GM18520 (cell line): ENCODE measurements at regions not wholly inside any gene's neighbourhood (a gene's known extent, or its start where the extent isn't known, plus 50 kb on each side); places are given as distances from the start of the nearest gene placed in this dataset.

Experiments
- ATAC-seq: cut with Tn5 transposase; IDR thresholded peaks from one replicate; pipeline ENCODE4 v1.9.1; 2021; ENCODE audit not compliant: unreplicated experiment

- no peak for ATAC-seq
Observed at GRCh38 chr14:36465178-36465577, 54.9 kb downstream of the NKX2-1 start.

GRCh38 chr14:36462890-36463289, 57.1 kb downstream of the NKX2-1 start:
- no peak for ATAC-seq

GRCh38 chr14:36455241-36455627, 64.8 kb downstream of the NKX2-1 start:
- no peak for ATAC-seq

DNA sequence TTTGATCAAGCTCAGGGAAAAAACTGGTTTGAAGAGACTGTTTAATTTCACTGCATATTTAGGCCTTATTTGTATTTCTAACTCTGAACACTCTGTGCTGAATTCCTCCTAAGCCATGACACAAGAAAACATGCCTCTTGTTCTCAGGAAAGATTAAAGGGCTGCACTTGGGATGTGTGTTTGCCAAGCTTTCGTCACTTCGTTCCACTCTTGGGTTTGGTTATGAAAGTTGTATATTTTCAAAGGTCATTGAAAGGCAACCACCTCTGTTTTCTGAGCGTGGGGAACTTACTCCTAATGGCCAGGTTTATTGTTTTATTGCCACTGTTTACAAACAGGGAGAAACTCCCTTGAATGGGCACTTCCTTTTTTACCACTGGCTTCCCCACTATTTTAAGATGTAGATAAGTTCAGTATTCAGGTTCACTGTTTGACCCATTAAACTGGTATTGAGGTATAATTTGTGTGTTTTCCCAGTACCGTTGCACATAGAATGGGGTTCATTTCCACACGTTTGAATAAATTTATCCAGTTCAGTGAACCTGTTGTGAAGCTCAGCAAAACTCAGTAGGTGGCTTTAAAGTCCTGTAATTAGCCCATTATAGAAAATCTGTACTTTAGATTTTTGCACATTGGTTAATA, 65.3 kb downstream of the NKX2-1 start:
- no peak for ATAC-seq

GRCh38 chr14:36452860-36453259, 67.2 kb downstream of the NKX2-1 start:
- ATAC-seq, result no peak

- no peak for ATAC-seq
Observed at GRCh38 chr14:36451310-36452065, 68.5 kb downstream of the NKX2-1 start.

GRCh38 chr14:36450550-36450949, 69.5 kb downstream of the NKX2-1 start:
- ATAC-seq, result no peak

GRCh38 chr14:36449903-36450302, 70.1 kb downstream of the NKX2-1 start:
- no peak for ATAC-seq

- no peak for ATAC-seq
Observed at GRCh38 chr14:36443374-36443773, 76.7 kb downstream of the NKX2-1 start.

GRCh38 chr14:36442824-36443241, 77.2 kb downstream of the NKX2-1 start:
- ATAC-seq, result no peak

DNA sequence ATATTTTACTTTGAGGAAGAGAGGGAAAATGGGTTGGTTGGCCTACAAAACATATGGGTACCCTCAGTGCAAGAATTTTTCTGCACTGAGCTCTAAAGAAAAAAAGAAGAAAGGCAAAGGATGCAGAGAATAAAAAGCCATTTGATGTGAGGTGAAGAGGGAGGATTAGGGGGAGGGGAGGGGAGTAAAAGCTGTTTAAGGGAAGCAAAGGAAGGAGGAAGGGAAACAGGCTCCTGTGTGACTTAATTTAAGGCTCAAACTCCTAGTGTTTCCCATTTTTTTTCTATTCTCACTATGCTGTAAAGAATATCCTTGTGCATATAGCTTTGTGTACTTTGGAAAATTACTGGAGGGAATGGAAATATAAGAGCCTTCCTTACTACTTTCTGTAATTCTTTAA, 78.7 kb downstream of the NKX2-1 start:
- no peak for ATAC-seq

- ATAC-seq, result no peak
Observed at GRCh38 chr14:36439766-36440165, 80.3 kb downstream of the NKX2-1 start.

DNA sequence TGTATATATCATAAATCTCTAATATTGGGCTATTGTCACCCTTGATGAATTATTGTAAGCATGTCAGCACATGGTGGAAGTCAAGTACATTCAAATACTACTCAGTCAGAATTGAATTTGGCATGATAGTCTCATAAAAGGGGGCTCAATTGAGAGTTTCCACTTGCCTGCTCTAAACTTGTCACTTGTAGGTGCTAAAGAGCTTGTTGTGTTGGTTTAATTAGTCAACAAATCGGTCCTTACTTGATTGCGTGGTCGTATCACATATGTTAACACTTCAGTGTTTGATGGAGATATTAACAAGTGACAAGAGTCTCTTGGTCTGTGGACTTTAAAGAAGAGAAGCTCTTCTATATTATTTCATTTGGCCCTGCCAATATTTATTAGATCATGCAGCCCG, 81.1 kb downstream of the NKX2-1 start:
- no peak for ATAC-seq

- no peak for ATAC-seq
Observed at GRCh38 chr14:36430662-36431084, 89.4 kb downstream of the NKX2-1 start.

DNA sequence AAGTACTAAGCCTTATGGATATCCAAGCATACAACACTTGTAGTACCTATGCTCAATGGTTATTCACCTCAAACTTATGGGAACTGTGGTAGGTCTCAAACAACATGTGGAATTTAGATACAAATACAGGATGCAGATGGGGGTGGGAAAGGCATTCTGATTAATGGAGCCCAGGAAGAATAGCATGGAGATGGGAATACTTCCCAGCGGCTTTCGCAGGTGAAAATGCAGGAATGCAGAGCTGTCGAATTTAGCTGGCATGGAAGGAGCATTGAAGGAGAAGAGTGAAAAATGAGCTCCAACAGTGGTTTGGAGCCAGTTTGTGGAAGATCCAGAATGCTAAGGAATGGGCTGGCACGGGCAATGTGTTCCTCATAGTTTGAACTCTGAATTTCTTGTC, 89.9 kb downstream of the NKX2-1 start:
- ATAC-seq, result no peak

DNA sequence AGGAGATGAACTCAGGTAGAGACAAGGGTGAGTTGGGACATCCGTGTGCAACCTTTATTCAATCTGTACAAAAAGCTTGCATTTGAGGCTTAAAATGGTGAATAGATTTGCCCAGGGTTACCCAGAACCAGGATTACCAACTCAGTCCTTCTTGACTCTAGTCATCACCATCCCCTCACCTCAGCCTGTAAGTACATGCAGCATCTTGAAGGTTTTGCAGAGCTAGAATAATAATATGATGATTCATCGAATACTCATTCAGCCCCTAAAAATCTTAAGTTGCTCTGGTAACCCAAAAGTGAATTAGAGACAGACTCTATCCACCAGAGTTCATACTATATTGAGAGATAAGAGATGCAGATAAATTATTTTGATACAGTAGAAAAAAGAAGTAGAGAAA, 90.3 kb downstream of the NKX2-1 start:
- no peak for ATAC-seq

GRCh38 chr14:36428350-36428749, 91.7 kb downstream of the NKX2-1 start:
- no peak for ATAC-seq

GRCh38 chr14:36426836-36427235, 93.2 kb downstream of the NKX2-1 start:
- no peak for ATAC-seq

DNA sequence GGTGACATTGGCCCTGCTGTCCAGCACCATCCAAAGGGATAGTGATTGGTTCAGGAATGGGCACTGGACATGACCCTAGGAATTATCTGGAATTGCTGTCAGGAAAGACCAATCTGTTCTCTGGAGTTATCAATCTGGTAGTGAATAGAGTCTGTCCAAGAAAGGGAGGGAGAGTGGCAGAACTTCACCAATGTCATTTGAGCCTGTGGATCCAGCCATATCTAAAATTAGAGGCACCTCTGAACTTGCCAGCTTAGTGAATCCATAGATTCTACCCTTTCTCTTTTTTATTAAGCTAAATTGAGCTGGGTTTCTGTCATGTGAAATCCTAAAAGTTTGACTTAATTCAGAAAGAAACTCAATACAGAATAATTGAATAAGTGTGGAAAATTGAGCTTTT, 93.9 kb downstream of the NKX2-1 start:
- no peak for ATAC-seq

DNA sequence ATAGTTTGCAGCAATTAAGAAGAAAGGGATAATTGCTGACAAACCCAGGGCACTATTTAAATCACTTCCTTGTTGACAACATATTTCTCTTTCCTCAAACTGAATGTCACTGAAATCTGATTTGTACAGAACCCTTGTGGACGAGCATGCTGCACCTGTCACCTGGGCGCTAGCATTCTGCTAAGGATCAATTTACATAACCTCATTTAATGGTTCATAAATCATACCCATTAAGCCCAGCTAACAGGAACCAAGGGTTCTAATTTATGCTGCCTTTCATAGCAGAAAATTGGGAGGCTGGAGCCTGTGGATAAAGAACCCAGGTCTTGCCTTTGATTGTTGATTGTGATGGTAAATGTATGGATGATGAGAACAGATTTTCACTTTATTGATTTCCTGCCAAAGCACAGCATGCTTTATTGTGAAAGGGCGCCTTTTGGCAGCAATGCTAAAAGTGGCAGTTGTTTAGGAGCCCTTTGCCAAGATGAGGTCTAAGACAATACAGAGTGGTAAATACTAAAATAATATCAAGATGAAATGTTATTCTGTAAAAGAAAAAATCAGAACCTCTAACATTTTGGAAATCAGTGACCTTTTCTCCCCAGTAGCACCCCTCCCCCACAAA, 95.4 kb downstream of the NKX2-1 start:
- ATAC-seq, result no peak

- ATAC-seq, result no peak
Observed at GRCh38 chr14:36423430-36423829, 96.6 kb downstream of the NKX2-1 start.

DNA sequence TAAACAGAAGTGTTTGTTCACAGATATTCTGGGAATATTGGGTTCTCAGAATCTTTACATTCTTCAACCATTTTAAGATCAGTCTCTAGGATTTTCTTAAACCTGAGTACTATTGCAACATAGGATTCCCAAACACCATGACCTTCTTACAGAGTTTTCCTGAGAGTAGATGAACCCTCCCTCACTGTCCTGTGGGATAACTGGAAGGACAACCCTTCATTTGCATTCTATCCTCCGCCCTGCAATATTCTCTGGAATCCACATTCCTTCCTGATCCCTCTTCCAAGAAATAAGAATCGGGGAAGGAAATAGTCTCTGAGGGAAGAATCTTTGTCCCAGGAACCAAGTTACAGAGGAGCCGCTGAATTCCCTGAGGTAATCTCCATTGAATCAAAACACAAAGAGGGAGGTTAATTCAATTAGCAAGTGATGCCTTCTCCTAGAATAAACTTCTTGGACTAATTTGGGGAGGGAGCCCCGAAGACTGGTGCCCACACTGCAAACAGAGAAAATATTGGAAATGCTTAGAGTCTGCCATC, 99.8 kb upstream of the MBIP start:
- ATAC-seq, result no peak
